Effector memory CD4-positive, alpha-beta T cell (primary cell): ENCODE measurements at regions not wholly inside any gene's neighbourhood (a gene's known extent, or its start where the extent isn't known, plus 50 kb on each side); places are given as distances from the start of the nearest gene placed in this dataset.

Source experiments
- DNase-seq, 3 donors: peaks; one replicate each; pipeline ENCODE4 v3.0.0-alpha.2; 2020
- H3K27ac ChIP-seq: 2 replicates; pipeline ENCODE4 v1.7.0; 2013; ENCODE audit warnings: mild to moderate bottlenecking, low read length, moderate library complexity; ENCODE audit not compliant: insufficient read depth, poor library complexity, severe bottlenecking
- H3K27me3 ChIP-seq: replicated peaks from 2 replicates; pipeline ENCODE4 v1.7.0; 2013; ENCODE audit warnings: mild to moderate bottlenecking, low read length; ENCODE audit not compliant: insufficient read depth, control insufficient read depth, poor library complexity, severe bottlenecking
- H3K36me3 ChIP-seq: 2 replicates; pipeline ENCODE4 v1.7.0; 2013; ENCODE audit warnings: mild to moderate bottlenecking, low read length, moderate library complexity; ENCODE audit not compliant: control insufficient read depth, insufficient read depth
- H3K4me1 ChIP-seq: 2 replicates; pipeline ENCODE4 v1.7.0; 2013; ENCODE audit warnings: low read length, mild to moderate bottlenecking; ENCODE audit not compliant: control insufficient read depth, insufficient read depth, poor library complexity, severe bottlenecking
- H3K4me3 ChIP-seq: 2 replicates; pipeline ENCODE4 v1.7.0; 2013; ENCODE audit warnings: low read length, low read depth, mild to moderate bottlenecking; ENCODE audit not compliant: insufficient read depth, poor library complexity, severe bottlenecking
- H3K9me3 ChIP-seq: 2 replicates; pipeline ENCODE4 v1.7.0; 2013; ENCODE audit warnings: mild to moderate bottlenecking, low read length, moderate library complexity; ENCODE audit not compliant: control insufficient read depth

DNA sequence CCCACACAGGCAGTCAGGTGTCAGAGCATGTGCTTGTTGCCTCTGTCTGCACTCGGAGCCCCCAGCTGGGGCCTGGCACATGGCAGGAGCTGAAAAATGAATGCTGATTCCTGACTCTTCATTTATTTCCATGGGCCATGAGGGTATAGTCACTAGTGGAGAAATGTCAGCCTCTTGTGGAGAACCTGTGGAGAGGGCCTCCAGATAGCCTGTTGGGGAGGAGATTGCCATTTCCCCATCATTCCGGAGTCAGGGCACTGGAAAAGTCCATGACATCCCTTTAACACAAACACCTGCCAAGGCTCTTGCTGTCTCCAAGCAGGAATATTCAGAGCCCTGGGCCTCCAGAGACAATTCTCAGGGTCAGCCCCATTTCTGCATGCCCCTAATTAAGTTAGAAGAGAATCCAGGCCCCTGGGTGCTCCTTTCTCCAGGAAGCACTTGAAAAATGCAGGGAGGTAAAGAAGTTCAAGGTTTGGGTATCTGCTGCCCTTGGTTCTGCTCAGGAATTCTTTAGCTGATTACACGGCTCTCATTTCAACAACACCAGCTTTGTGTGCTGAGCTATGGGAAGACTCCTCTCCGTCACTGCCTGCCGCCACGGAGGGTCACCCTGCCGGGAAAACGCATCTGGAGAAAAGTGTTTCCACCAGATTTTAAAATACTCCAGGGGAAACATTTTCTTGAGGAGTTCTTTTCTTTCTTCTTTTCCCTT, 311.3 kb downstream of the MYCN start:
- Histone ChIP-seq H3K4me1 (no peaks in the 10 kb centered on the region), H3K4me3 (no peak overlapping the region), H3K36me3 (no peaks in the 10 kb centered on the region), H3K27me3 (no peaks in the 10 kb centered on the region), H3K9me3 (no peaks in the 10 kb centered on the region), H3K27ac (no peak overlapping the region)
- no peak for DNase-seq

DNA sequence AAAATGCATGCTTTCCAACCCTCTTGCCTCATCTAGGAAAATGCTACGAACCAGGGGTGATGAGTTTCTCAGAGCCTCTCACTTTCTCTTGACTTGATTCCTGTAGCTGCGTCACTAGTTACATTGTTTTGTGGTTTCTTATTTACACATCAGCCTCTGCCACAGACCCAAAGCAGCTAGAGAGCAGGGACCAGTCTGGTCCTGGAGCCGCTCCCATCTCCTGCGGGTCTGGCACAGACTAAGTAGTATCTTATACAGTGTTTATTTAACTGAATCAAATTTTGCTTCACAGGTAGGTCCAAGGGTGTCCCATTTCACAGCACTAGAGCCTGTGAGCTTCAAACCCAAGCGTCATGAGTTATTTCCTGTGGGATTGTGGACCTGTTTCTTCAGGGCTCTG, 310.5 kb downstream of the MYCN start:
- H3K27me3 ChIP-seq = no peaks in the 10 kb centered on the region
- no peaks in the 10 kb centered on the region for H3K9me3 ChIP-seq
- H3K27ac ChIP-seq = no peak overlapping the region
- H3K36me3 ChIP-seq = no peaks in the 10 kb centered on the region
- no peaks in the 10 kb centered on the region for H3K4me1 ChIP-seq
- H3K4me3 ChIP-seq = no peak overlapping the region
- DNase-seq = no peak

- Histone ChIP-seq H3K27ac (no peak overlapping the region), H3K27me3 (no peaks in the 10 kb centered on the region), H3K4me1 (no peaks in the 10 kb centered on the region), H3K36me3 (no peaks in the 10 kb centered on the region), H3K9me3 (no peaks in the 10 kb centered on the region), H3K4me3 (no peak overlapping the region)
- DNase-seq = no peak
Measured at GRCh38 chr2:16250466-16250865, 310.1 kb downstream of the MYCN start.

- H3K27ac ChIP-seq = no peak overlapping the region
- no peak overlapping the region for H3K4me3 ChIP-seq
- no peaks in the 10 kb centered on the region for H3K27me3 ChIP-seq
- no peaks in the 10 kb centered on the region for H3K36me3 ChIP-seq
- no peaks in the 10 kb centered on the region for H3K4me1 ChIP-seq
- H3K9me3 ChIP-seq = no peaks in the 10 kb centered on the region
- DNase-seq = no peak
Measured at GRCh38 chr2:16250056-16250425, 309.7 kb downstream of the MYCN start.

- H3K27me3 ChIP-seq = no peaks in the 10 kb centered on the region
- no peaks in the 10 kb centered on the region for H3K36me3 ChIP-seq
- H3K9me3 ChIP-seq = no peaks in the 10 kb centered on the region
- no peak overlapping the region for H3K27ac ChIP-seq
- no peak overlapping the region for H3K4me3 ChIP-seq
- H3K4me1 ChIP-seq = no peaks in the 10 kb centered on the region
- no peak for DNase-seq
Measured at GRCh38 chr2:16249246-16250055, 309.1 kb downstream of the MYCN start.

DNA sequence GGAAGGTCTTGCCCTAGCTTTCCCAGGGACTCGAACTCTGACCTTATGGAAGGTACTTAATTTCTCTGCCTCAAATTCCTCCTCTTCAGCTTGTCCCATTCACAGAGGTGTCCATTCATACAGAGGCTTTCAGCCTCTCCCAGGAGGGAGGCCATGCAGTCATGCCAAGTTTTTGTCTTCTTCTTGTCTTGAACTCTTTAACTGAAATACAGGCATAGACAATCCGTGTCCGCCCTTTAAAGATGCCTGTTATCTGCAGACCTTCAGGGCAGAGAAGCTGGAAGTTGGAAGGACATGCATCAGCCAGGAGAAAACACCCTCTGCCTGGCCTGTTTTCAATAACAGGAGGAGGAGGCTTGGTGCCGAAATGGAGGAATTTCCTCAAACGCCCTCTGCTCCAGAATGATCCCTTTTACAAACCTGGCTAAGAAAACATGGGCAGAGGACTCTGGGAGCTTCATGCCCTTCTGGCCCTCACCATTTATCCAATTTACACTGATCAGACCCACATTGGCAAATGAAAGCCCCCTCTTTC, 308.3 kb downstream of the MYCN start:
- Histone ChIP-seq H3K27ac (no peak overlapping the region), H3K4me3 (no peak overlapping the region), H3K27me3 (no peaks in the 10 kb centered on the region), H3K9me3 (no peaks in the 10 kb centered on the region), H3K36me3 (no peaks in the 10 kb centered on the region), H3K4me1 (no peaks in the 10 kb centered on the region)
- DNase-seq = no peak

DNA sequence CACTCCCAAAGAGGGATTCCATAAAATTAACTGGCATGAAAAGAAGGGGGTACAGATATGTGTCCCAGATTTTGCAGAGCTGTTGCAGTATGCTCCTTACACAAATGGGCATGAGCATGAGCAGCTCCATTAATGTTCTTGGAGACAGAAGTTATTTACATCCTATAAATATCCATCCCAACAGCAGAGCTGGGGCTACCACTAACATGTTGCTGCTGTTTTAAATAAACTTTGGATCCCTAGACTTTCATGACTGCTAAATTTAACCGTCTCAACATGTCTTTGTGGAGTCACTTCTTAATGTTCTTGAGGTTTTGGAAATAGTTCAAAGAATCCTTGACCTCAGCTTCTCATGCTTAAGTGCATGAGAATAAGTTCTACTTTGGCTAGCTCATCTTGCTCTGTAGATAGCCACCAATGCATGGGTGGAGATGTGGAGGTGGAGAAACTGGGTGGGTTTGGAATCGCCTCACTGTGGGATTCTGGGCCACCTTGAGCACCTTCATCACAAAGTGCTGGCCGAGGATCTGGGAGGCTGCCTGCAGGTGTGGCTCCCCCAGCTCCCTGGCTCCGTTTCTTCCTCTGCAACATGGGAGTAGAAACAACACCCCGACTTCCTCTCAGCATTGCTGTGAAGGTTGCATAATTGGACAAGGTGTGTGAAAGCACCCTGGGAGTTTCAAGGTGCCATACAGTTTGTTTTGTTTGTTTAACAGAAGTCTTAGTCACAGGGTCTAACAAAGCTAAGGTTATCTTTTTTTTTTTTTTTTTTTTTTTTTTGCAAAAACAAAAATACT, 307.2 kb downstream of the MYCN start:
- Histone ChIP-seq H3K27ac (no peak overlapping the region), H3K9me3 (no peaks in the 10 kb centered on the region), H3K36me3 (no peaks in the 10 kb centered on the region), H3K27me3 (no peaks in the 10 kb centered on the region), H3K4me3 (no peak overlapping the region), H3K4me1 (no peaks in the 10 kb centered on the region)
- DNase-seq = no peak

DNA sequence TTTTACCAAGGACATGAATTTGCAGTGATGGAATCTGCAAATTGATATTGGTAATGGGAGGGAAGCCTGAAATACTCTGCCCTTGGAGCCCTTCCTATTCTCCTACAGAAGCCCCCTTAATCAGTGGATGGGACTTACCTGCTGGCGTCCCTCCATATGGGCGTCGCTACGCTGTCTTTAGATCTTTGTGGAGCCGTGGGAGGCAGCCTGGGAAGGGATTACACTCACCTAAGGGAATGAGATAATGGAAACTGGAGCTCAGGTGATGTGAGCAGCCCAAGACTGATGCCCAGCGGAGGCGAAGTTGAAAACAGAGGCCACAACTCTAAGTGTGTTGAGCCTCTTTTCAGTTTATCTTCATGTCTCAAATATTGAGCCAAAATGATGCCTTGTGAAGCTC, 306.6 kb downstream of the MYCN start:
- Histone ChIP-seq H3K4me1 (no peaks in the 10 kb centered on the region), H3K4me3 (no peak overlapping the region), H3K9me3 (no peaks in the 10 kb centered on the region), H3K27ac (no peak overlapping the region), H3K27me3 (no peaks in the 10 kb centered on the region), H3K36me3 (no peaks in the 10 kb centered on the region)
- DNase-seq = no peak

DNA sequence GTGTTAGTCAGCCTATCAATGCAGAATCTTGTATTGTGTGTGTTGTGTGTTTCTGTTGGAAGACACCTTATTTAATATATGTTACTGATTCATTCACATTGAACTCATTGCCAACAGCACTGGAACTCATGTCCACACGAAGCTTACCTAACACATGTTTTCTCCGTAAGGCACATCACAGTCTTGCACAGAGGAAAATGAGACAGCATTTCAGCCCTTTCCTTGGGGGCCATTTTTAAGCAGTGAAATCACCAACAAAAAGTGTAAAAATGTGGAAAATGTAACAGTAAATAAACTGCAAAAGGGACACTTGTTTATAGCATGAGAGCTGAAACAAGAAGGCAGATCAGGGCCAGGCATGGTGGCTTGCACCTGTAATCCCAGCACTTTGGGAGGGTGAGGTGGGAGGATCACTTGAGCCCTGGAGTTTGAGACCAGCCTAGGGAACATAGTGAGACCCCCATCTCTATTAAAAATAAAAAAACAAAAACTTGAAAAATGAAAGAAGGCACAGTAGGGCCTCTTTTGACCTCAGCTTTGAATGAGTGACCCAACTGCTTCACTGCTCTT, 306.0 kb downstream of the MYCN start:
- no peaks in the 10 kb centered on the region for H3K4me1 ChIP-seq
- no peak overlapping the region for H3K27ac ChIP-seq
- no peaks in the 10 kb centered on the region for H3K36me3 ChIP-seq
- H3K27me3 ChIP-seq = no peaks in the 10 kb centered on the region
- H3K9me3 ChIP-seq = no peaks in the 10 kb centered on the region
- DNase-seq = no peak
- H3K4me3 ChIP-seq = no peak overlapping the region
